HG03135 (cell line): ENCODE measurements at regions not wholly inside any gene's neighbourhood (a gene's known extent, or its start where the extent isn't known, plus 50 kb on each side); places are given as distances from the start of the nearest gene placed in this dataset.
"Not testable (repeated sequence)": the region's sequence is repeated elsewhere in the genome, so short reads cannot be mapped to it uniquely, and the experiment has no call there.

Source experiments
- ATAC-seq: cut with Tn5 transposase; IDR thresholded peaks from one replicate; pipeline ENCODE4 v1.9.1; 2021; ENCODE audit warnings: mild to moderate bottlenecking, moderate library complexity; ENCODE audit not compliant: unreplicated experiment

DNA sequence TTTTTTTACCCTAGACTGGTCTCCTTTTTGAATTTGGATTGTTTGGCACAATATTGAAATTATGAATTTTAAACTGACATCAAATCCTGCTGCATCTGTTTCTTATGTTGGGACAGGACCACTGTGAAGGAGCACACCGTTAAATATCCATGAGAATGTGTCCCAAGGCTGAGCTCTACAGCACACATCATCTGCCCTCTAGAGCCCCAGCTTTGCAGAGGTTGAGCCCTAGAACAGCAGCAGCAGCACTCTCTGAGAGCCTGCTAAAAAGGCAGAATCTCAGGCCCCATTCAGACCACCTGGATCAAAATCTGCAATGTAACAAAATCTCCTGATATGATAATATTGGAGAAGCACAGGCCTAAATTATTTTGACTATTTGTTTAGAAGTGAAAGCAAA, 192.1 kb upstream of the CCN2 start:
- ATAC-seq: no peak

GRCh38 chr6:132142768-132143167, 191.6 kb upstream of the CCN2 start:
- ATAC-seq: no peak

- no peak for ATAC-seq
Measured at GRCh38 chr6:132142308-132142707, 191.1 kb upstream of the CCN2 start.

GRCh38 chr6:132140189-132140588, 189.0 kb upstream of the CCN2 start:
- ATAC-seq: no peak

DNA sequence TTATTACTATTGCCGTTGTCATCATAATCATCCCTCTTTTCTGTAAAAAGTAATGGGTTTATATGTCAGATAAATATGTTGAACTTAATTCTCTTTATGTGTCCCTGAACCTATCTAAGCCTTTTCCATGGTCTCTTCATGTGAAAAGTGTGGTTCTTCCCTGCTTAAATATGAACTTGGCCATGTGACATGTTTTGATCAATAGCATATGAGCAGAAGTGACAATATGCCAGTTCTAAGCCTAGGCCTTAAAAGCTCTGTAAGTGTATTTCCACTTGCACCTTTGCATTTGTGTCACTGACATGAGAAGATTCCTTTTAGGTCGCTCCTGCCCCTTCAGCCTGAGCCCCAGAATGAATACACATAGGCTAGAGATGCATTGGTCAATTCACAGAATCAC, 188.4 kb upstream of the CCN2 start:
- no peak for ATAC-seq

- no peak for ATAC-seq
Measured at GRCh38 chr6:132136981-132137380, 185.8 kb upstream of the CCN2 start.

DNA sequence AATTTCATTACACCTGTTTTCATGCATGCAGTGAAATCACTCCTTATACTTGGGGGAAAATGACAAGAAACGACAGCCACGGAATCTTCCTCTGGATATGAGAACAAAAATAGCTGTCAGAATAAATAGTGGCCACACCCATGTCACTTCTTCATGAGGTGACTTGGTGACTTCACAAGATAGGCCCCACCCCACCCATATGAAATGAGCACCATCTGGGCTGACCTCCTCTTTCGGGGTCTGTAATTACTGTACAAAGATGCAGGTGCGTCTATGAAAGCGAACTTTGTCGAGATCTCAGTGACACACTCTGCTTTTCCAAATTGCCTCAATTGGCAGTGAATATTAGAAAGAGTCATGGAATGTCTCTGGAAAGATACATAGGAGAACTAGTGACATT, 184.2 kb upstream of the CCN2 start:
- ATAC-seq: no peak

GRCh38 chr6:132133736-132134445, 182.7 kb upstream of the CCN2 start:
- no peak for ATAC-seq

- ATAC-seq: no peak
Measured at GRCh38 chr6:132132924-132133639, 181.9 kb upstream of the CCN2 start.

- no peak for ATAC-seq
Measured at GRCh38 chr6:132132422-132132821, 181.2 kb upstream of the CCN2 start.

- no peak for ATAC-seq
Measured at GRCh38 chr6:132131758-132132157, 180.6 kb upstream of the CCN2 start.

DNA sequence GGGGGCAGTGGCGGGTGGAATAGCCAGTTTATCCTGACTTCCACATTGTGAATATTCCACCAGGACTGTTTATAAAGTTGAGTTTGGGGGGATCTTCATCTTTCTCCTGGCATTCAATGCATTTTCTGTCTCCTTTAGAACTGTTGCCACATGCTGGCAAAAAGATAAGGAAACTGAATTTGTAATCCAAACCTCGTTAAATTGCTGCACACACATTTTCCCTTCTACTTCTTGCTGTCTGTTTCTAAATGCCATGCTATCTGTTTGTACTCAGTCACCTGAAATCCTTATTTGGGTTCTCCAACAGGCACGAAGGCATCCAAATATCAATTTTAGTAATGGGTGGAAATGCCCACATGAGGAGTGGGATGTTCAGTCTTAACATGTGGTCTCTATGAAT, 180.2 kb upstream of the CCN2 start:
- ATAC-seq: no peak

DNA sequence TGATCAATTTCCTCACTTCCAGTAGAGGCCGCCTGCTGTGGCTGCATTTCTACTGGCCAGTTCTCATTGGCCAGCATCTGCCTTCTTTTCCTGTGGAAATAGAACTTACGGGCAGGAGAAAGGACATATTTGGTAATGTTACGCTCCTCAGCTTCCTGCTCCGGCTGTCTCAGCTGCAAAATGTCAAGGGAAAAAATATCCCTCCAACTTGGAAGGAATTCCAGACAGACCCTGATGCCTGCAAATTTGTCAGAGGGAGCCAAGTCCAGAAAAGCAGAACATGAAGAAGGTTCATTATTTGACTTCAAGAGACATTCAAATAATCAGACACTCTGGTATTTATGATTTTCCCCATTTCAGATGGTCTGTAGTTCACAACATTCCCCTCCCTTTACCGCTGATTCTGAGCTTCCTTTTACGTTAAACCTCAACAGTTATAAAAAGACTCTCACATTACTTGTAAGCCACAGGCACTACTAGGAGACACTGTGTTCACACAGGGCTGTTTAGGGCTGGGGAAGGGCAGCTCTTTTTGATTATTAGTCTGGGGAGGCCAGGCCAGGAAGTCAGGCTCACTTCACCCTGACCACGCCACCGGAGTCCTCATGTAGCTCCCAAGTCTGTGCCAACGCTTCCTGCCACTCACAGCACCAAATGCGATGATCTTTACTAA, 179.6 kb upstream of the CCN2 start:
- ATAC-seq: no peak

DNA sequence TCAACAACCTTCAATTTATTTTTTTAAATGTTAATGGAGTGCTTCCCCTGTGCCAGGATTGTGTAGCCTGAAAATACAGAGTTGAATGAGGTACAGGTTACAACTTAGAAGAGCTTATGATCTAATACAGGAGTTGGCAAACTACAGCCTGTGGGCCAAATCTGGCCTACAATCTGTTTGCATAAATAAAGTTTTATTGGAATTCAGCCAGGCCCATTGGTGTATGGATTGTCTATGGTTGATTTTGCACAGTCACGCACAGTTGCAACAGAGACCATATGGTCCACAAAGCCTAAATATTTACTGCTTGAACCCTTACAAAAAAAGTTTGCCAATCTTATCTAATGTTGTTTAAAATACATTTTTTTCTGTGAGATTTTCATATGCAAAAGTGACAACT, 177.3 kb upstream of the CCN2 start:
- ATAC-seq: no peak

- ATAC-seq: no peak
Measured at GRCh38 chr6:132126150-132126549, 175.0 kb upstream of the CCN2 start.

- ATAC-seq: no peak
Measured at GRCh38 chr6:132122871-132123270, 171.7 kb upstream of the CCN2 start.

- no peak for ATAC-seq
Measured at GRCh38 chr6:132122176-132122575, 171.0 kb upstream of the CCN2 start.

DNA sequence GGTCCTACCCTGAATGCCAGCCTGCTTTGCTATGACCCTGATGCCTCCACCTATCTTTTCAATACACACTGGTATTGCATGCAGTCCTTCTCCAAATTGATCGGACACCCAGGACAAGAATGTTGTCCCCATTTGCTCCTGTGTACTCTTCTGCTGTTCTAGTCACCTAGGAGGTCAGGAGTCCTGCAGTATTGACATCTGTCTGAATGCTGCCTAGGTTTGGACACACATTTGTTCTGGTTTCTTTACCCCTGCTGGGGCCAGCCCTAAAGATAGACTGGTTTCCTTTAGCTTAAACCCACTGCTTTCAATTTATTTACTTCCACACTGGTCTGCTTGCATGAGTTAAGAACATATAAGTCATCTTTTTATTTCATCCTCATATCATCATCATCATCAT, 167.0 kb upstream of the CCN2 start:
- ATAC-seq: no peak

DNA sequence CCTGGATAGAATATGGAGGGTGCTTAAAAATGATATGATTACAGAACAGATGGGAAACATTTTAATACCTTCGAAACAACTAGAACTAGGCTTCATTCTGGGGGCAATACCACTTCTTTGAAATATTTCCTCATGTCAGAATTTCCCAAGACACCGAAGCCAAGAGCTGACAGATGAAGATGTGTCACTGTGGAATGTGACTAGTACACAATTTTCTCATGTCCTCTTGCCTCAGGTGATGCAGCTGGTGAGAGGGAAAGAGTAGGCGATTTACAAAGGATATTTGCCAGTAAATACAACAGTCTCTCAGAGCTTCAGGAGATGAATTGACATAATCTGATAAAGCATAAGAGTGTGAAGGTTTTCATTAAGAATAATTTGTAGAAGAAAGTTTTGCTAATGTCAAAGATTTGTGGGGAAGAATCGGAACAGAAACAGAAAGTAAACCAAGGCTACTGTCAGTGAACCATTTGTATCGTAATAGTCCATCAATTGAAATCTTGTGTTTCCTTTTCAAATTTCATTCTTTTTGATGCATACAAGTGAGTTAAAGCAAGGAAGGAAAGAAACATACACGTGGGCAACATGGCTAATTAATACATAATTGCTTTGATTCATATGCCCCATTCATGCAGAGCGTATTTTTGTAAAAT, 164.7 kb upstream of the CCN2 start:
- no peak for ATAC-seq

DNA sequence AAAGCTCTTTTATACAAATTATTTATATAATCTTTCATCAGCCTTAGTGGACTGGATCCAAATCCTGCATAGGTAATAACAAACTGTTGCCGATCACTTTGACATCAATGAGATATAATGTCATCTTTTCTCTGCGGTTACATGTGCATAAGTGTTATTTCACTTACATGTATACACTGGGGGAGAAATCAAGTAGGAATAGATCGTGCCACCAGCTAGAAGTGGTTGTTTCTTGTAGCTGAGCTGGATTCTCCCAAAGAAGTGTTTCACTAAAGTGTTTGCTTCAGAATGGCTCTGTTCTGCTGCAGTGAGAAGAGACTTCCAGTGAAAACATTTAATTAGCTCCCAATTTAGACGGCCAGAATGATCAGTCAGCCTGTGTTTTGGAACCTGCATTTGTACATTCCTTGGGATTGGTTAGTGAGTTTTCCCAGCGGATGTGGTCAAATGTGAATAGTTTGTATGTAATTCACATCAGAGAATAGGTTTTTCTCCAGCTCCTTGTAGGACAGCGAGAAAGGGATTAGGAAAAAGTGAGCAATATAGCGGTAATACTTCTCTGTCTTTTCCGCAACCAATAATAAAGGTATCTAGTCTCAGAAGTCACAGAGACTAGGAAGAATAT, 163.1 kb upstream of the CCN2 start:
- no peak for ATAC-seq

DNA sequence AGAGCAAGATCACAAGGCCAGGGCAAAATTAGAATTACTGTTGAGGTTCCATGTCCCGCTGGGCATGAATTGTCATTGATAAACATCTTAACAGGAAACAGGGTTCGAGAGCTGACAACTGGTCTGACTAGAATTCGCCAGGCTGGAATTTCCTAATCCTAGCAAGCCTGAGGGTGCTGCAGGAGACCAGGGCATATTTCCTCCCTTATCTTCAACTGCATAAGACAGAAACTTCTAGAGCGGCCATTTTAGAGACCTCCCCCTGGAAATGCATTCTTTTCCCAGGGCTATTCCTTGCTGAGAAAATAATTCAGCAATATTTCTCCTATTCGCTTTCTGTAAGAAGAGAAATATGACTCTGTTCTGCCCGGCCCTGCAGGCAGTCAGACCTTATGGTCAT, 158.6 kb upstream of the CCN2 start:
- not testable (repeated sequence) for ATAC-seq
